HG02885 (cell line): ENCODE measurements at regions not wholly inside any gene's neighbourhood (a gene's known extent, or its start where the extent isn't known, plus 50 kb on each side); places are given as distances from the start of the nearest gene placed in this dataset.
"Not testable (repeated sequence)": the region's sequence is repeated elsewhere in the genome, so short reads cannot be mapped to it uniquely, and the experiment has no call there.

ENCODE experiments used
- ATAC-seq: cut with Tn5 transposase; IDR thresholded peaks from one replicate; pipeline ENCODE4 v1.9.1; 2021; ENCODE audit warnings: mild to moderate bottlenecking; ENCODE audit not compliant: unreplicated experiment, poor library complexity

DNA sequence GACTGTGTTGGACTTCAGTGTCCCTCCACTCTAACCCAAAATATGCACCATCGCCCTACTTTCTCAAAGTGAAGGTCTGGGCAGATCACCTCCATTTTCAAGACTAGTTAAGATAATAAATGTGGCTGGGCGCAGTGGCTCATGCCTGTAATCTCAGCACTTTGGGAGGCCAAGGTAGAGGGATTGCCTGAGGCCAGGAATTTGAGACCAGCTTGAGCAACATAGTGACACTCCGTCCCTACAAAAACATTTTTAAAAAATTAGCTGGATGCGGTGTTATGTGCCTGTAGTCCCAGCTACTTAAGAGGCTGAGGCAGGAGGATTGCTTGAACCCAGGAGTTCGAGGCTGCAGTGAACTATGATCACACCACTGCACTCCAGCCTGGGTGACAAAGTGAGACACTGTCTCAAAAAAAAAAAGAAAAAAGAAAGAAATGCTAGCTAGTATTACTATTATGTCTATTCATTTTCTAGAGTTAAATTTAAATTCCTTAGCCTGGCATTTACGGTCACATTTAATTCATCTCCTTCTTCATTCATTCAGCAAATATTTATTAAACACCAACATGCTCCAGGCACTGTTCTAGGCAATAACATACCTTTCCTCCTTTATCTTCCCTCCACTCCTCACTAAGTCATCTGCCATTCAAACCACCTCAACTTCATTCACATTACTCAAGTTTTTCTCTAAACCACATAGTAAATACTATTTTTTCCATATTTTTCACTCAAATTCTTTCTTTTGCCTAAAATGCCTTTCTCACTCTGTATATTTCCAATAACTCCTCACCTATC, 96.1 kb upstream of the XYLT1 start:
- no peak for ATAC-seq

DNA sequence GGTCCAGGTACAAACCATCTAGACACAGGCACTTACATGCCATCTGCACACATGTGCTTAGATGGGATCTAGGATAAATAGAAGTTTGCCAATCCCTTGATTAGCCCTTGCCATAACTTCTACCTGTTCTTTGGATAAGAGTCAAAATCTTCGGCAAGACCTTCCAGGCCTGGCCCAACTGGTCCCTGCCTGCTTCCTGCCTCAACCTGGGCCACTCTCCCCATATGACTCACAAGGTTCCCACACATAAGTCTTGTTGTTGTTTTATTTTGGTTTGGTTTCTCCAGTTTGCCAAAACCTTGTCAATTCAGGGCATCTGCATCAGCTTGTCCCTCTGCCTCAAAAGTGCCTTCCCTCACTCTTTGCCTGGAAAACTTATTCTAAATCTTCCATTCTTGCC, 95.3 kb upstream of the XYLT1 start:
- no peak for ATAC-seq

DNA sequence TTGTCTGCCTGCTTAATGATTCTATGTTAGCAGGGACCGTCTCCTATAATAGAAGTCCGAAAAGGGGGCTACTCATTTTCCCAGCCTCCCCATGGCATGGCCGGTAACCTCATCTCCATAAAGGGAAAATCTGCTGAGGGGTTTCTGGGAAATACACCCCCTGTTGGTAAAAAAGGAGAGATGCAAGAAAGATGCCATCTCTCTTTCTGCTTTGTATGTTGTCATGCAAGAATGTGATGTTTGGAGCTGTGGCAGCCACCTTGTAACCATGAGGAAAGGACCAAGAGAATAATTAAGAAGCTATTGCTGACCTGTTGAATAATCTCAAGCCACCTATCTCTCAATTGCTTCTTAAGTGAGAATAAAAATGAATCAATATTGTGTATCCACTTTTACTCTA, 94.8 kb upstream of the XYLT1 start:
- no peak for ATAC-seq

DNA sequence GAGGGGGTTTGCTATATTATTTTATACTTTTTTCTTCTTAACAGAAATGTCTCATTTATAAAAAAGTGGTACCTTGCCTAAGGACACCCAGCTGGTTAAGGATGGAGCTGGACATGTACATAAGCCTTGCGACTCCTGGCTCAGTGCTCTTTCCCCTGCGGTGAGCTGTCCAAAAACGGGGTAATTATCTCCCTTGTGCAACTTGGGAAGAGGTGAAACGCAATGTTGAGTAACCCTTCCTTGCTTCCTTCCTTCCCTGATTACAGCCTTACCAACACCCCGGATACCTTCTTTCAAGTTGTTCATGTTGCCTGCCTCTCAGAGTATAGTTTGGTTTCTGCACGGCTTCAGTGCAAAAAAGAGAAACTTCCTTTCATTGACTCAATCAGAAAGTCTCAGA, 94.1 kb upstream of the XYLT1 start:
- ATAC-seq = no peak

DNA sequence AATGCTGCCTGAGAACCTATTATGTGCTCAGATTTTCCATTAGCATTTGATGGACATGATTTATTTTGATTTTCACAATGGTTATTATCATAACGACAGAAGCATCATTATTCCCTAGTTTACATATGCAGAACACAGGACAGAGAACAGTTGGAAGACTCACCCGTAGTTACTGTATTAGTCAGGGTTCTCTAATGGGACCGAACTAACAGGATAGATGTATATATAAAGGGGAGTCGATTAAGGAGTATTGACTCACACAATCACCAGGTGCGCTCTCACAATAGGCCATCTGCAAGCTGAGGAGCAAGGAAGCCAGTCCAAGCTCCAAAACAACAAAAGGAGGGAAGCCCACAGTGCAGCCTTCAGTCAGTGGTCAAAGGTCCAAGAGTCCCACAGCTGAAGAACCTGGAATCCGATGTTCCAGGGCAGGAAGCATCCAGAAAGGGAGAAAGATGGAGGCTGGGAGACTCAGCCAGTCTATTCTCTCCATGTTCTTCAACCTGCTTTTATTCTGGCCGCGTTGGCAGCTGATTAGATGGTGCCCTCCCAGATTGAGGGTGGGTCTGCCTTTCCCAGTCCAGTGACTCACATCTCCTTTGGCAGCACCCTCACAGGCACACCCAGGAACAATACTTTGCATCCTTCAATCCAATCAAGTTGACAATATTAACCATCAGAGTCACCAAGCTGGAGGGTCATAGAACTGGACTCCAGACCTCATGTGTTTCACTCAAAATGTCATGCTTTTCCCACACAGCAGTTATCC, 92.7 kb upstream of the XYLT1 start:
- no peak for ATAC-seq

DNA sequence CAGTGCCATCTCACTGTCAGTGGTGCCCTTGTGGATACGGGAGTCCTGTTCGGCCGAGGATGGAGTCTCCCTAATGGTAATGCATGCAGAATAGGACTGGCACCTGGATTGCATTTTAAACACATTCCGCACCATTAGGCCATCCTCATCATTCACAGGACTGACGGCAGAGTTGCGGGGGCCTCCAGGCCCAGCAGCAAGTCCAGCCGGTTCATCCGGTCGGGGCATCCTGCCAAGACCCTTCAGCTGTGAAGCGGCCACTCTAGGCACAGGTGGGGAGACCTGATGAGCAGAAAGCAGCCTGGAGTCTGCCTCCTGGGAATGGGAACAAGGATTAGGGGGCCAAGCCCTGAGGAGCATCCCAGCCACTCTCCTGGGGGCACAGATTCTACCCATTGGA, 90.3 kb upstream of the XYLT1 start:
- no peak for ATAC-seq

DNA sequence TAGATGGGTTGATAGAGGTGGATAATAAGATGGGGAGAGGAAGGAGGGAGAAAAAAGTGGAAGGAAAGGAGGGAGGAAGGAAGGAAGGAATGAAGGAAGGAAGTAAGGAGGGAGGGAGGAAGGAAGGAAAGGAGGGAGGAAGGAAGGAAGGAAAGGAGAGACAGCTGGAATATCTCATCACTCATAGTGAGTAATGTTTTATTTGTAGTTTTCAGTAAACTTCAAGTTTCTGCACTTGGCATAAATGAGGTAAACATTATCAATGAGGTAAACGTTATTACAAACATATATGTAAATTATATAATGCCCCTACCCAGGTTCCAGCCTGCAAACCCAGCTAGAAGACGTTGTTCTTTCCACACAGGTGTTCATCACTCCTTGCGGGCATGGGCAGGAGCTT, 89.8 kb upstream of the XYLT1 start:
- no peak for ATAC-seq

DNA sequence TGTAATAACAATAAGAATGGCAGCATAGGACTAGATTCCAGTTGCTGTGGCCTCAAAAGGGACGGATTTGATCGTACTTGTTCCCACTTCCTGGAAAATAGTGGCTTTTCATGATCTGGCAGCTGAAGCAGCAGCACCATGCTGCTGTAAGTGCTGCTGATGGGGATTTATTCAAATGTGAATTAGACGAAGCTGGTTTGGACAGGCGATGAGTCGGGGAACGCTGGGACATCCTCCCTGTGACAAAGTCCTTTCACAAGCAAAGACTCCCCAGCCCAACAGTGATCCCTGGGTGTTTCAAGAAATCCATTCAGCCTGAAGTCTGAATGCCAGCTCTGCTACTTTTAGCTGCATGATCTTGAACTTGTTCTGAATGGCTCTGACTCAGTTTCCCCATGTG, 88.6 kb upstream of the XYLT1 start:
- no peak for ATAC-seq

DNA sequence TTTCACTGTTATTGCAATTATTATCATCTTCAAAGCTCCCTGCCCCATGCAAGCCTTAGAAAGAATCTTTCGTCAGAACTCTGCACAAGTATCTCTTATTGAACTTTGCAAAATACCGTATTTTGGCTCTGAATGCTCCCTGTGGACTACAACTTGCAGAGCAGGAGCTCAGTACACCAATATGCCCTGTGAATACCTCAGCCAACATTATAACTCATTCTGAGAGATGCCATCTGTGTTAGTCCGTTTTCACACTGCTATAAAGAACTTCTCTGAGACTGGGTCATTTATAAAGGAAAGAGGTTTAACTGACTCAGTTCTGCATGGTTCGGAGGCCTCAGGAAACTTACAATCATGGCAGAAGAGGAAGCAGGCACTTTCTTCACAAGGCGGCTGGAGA, 87.2 kb upstream of the XYLT1 start:
- ATAC-seq = no peak

DNA sequence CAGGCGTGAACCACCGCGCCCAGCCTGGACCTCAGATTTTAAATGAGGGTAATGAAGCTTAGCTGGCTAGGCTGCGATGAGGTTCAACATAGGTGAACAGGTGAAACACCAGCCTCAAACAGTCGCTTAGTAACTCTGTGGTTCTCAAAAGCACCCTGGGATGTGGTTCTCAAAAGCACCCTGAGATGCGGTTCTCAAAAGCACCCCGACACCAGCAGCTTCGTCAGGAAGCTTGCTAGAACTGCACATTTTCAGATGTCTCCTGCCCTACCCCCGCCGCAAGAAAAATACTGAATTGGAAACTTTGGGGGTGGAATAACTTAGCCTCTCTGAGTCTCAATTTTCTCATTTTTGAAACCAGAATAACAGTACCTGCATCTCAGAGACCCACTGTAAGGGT, 86.7 kb upstream of the XYLT1 start:
- no peak for ATAC-seq

DNA sequence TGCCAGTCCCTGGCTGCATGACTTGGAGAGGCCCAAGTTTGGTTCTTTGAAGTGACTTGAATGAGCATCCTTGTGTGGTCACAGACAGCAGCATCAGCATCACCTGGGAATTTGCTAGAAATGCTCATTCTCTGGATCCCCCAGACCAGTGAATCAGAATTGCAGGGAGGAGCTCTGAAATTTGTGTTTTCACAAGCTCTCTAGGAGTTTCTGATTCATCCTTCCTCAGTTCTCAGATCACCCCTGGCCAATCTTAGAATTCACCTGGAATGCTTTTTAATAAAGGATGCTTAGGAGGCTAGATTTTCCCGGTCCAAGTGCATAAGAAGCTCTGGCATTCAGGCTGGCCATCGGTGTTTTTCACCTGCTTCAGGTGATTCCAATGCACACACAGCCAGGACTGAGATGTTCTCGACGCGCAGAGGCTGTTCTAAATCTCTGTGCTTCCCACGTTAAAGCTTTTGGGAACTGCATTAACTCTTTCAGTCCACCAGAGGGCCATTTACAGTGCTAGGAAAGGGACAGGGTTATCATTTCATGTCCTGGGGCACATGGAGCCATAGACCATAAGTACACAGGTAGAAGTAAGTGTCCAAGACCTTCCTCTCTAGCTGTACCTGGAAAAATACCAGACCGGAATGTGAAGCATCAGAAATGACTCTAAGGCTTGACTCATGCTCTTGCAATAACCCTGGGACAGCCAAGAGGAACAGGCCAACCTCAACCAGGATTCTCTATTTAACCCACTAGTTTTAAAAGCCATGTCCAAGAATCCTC, 85.7 kb upstream of the XYLT1 start:
- no peak for ATAC-seq

DNA sequence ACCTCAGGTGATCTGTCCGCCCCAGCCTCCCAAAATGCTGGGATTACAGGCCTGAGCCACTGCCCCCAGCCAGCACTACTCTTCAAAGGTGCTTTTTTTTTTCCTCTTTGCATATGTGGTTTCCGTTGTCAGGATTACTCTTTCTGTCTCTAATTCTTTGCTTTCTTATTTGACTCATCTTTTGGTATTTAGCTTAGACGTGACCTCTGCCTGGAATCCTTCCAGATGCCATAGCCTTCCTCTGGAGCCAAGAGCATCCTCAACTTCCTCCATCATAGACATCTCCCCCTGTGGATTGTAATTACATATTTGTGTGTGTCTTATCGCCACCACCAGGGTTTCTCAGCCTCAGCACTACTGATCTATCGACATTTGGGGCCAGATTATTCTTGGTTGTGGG, 84.4 kb upstream of the XYLT1 start:
- ATAC-seq = no peak

DNA sequence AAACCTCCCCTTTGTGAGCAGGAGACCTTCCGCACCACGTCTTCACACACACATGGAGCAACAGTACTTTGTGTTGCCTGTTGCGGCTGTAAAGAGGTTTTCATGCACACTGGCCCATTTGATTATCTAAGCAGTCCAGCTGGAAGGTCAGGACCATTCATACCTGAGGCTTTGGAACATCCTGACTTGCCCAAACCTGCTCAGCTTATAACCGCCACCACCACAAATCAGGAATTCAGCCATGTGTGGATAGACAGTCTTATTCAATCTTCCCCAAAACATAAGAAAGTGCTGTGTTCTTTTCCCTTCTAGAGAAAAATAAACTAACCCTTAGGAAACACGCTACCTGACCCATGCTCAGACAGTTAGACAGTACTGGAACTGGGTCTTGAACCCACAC, 81.6 kb upstream of the XYLT1 start:
- ATAC-seq = no peak

DNA sequence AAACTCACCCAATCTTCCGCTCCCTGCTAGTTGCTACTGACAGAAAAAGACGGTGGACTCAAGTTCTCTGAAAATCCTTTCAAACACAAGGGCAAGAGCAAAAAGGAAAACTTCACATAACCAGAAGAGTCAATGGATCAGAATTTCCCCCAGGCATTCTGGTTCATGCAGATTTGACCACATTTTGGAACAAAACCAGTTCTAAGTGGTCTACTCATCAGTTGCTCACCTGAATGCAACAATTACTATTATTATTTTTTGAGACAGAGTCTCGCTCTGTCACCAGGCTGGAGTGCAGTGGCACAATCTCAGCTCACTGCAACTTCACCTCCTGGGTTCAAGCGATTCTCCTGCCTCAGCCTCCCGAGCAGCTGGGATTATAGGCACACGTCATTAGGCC, 80.9 kb upstream of the XYLT1 start:
- not testable (repeated sequence) for ATAC-seq

DNA sequence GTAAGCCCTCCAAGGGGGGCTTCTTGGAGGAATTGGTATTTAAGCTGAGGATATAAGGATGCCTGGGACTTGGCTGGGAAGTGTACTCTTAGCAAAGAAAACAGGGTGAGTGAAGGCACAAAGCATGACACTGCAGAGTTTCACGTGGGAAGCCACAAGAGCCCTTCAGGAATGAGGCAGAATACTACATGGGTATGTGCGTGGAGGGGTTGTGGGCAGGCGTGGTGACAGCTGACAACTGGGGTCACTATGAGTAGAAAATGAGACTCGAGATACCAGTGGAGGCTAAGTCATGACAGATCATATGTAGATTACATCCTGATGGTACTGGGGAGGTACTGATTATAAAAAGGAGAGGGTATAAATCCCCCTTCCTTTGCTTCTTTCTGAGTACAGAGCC, 78.1 kb upstream of the XYLT1 start:
- ATAC-seq = no peak

DNA sequence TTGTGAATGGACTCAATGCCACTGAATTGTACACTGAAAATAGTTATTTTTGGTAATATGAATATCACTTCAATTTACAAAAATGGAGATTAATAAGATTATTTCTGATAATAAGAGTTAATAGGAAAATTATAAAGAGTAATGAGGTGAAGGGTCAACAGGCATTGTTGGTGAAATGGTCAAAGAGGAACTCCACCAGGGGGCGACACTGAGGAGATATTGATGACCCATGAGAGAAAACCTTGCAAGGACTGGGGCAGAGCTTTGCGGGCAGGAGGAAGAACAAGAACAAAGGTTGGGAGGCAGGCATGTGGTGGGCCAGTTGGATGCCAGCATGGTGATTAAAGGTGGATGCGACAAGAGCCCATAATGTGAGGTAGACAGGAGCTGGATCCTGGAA, 74.0 kb upstream of the XYLT1 start:
- no peak for ATAC-seq

DNA sequence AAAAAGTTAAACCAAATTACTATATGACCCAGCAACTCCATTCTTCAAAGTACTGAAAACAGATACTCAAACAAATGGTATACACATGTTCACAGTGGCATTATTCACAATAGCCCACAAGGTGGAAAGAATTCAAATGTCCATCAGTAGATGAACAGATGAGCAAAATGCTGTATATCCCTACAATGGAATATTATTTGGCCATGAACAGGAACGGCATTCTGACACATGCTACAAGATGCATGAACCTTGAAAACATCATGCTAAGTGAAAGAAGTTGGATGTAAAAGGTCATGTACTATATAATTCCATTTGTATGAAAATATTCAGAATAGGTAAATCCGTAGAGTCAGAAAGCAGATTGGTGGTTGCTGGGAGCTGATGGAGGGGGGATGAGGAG, 73.5 kb upstream of the XYLT1 start:
- ATAC-seq = no peak

DNA sequence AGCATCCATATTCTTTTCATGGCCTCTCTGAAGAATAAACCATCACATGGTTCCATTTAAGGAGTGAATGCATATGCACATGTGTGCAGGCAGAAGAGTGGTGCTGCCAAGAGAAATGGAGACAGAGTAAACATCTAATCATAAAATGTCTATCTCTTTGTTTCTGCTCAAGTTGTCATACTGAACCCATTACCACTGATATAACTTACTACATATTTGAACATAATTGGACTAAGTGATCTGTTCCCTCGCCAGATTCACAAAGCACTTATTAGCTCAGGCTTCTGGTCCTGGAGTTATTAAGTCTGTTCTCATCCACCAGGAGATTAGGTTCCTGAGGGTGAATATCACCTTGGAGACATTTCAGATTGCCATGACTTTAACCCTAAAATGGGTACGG, 72.3 kb upstream of the XYLT1 start:
- no peak for ATAC-seq

DNA sequence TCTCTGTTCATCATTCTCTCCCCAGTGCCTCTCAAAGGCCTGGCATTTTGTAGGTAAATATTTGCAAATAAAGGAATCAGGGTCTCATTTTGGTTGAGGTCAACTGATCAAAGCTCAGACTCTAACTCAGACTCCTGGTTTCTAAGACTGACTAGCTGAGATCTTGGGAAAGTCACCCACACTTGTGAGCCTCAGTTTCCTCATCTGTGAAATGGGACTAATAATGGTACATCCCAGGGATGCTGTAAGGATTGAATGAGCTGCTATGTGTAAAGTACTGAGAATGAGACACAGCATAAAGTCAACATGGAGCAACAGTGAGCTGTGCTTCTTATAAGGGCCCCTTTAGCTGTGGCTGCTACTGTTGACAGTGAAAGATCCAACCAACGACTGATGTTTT, 70.6 kb upstream of the XYLT1 start:
- no peak for ATAC-seq

DNA sequence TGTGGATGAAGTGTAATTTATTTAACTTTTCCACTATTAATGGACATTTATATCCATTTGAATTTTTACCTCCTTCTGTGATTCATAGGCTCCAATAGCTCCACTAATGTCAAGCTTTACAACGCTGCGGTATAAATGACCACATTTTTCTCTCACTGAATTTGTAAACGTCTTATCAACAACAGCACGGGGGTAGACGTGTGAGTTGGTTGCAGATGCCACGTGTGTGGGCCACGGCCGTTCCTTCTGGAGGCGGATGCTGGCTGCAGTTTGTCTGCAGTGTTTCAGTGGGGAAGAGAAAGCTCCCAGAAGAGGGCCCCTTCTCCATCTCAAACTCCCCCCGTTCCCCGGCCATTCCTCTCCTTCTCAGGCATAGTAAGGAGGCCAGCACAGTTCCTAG, 68.2 kb upstream of the XYLT1 start:
- ATAC-seq = no peak

DNA sequence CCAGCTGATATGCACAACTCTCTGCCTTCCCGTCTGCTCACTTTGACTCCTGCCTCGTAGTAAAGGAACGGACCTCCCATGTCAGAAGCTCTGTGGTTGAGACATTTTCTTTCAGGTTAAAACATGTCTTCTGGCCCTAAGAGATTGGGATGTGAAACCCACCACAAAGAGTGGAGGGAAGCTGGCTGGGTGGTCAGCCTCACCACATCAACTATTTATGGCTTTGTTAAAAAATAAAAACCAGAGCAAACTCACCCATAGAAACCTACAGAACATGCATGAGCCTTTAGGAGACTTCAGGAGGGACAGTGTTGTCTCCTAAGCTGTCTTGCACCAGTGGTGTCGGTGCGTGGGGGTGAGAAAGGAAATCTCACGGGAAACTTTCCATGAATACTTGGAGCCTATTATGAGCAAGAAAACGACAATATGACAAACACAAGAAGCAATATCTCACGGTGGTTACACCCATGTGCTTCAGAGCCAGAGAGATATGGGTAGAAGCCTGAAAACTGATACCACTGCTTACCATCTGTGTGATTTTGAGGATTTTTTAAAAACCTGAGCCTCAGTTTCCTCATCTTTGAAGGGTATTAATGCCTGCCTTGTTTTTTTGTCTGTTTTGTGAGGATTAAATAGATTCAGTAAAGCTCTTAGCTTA, 61.7 kb upstream of the XYLT1 start:
- ATAC-seq = peak; percentile 50
